Tibial nerve (tissue), 4 donors: ENCODE measurements at regions not wholly inside any gene's neighbourhood (a gene's known extent, or its start where the extent isn't known, plus 50 kb on each side); places are given as distances from the start of the nearest gene placed in this dataset.

Experiments
- DNase-seq, 2 donors: peaks; one replicate each; pipeline ENCODE4 v3.0.0-alpha.2; 2019; ENCODE audit warnings: low spot score in 2 of 2
- H3K27ac ChIP-seq, 4 donors: fragments of 200-600 bp; sonication (generic) in 3 of 4; one replicate each; pipeline ENCODE4 v1.5.1; 2017 to 2019; ENCODE audit warnings: mild to moderate bottlenecking in 1 of 4
- H3K27me3 ChIP-seq, 2 donors: fragments of 200-600 bp; sonication (generic) in 1 of 2; one replicate each; pipeline versions ENCODE4 v1.5.1 to v1.6.0; 2017 to 2019
- H3K36me3 ChIP-seq, 3 donors: fragments of 200-600 bp; sonication (generic); one replicate each; pipeline ENCODE4 v1.5.1; 2018 to 2019
- H3K4me1 ChIP-seq, 4 donors: fragments of 200-600 bp; sonication (generic) in 3 of 4; one replicate each; pipeline ENCODE4 v1.5.1; 2017 to 2019
- H3K4me3 ChIP-seq, 4 donors: fragments of 200-600 bp; sonication (generic) in 3 of 4; one replicate each; pipeline ENCODE4 v1.5.1; 2017 to 2019; ENCODE audit warnings: mild to moderate bottlenecking in 1 of 4, moderate library complexity in 1 of 4
- H3K9me3 ChIP-seq, 4 donors: fragments of 200-600 bp; sonication (generic) in 3 of 4; one replicate each; pipeline ENCODE4 v1.5.1; 2017 to 2019
- CTCF ChIP-seq, 5 experiments: fragments of 200-600 bp in 3 of 5; fragments of 450-650 bp in 2 of 5; sonication (generic) in 3 of 5; IDR thresholded peaks; one replicate each; pipeline ENCODE4 v1.5.1; 2016 to 2019; ENCODE audit warnings: antibody characterized with exemption in 5 of 5, mild to moderate bottlenecking in 3 of 5, moderate library complexity in 2 of 5
- EP300 ChIP-seq, 2 donors: sonication (generic); formaldehyde crosslinking; IDR thresholded peaks; one replicate each; pipeline ENCODE4 v1.6.1; 2017; ENCODE audit warnings: antibody characterized with exemption in 2 of 2, mild to moderate bottlenecking in 1 of 2
- POLR2A ChIP-seq, 2 donors: fragments of 450-650 bp; IDR thresholded peaks; one replicate each; pipeline ENCODE4 v1.6.1; 2017; ENCODE audit warnings: antibody characterized with exemption in 2 of 2, mild to moderate bottlenecking in 2 of 2, moderate library complexity in 2 of 2
- WGBS, 2 donors: methylation state at CpG; one replicate each; pipeline ENCODE4 v1.1.5; 2018; 5-methylcytosine and 5-hydroxymethylcytosine counted together

- H3K27ac ChIP-seq, result peak overlapping the region in 1 of 4 donors; percentile 51
- peaks cover 0 to 28% (median 6%) of the 10 kb centered on the region in 4 donors for H3K4me1 ChIP-seq
- no peak for DNase-seq
- WGBS, 2 donors, result 75 to 82% methylated on average over 5 of the region's 5 CpGs
- H3K9me3 ChIP-seq, result no peaks in the 10 kb centered on the region
- no peak for TF ChIP-seq POLR2A (IDR thresholded peaks at IDR 0.05)
- no peak for TF ChIP-seq CTCF (IDR thresholded peaks at IDR 0.05)
- TF ChIP-seq EP300 (IDR thresholded peaks at IDR 0.05), result no peak
- no peaks in the 10 kb centered on the region for H3K27me3 ChIP-seq
- H3K4me3 ChIP-seq, result no peak overlapping the region
- no peaks in the 10 kb centered on the region for H3K36me3 ChIP-seq
Measured at GRCh38 chr5:57407391-57407790, 75.2 kb downstream of the ACTBL2 start.

- WGBS, 2 donors, result 61 to 66% methylated on average over 2 of the region's 2 CpGs
- Histone ChIP-seq H3K27me3 (no peaks in the 10 kb centered on the region), H3K4me1 (peaks cover 0 to 28% (median 6%) of the 10 kb centered on the region in 4 donors), H3K36me3 (no peaks in the 10 kb centered on the region), H3K27ac (peak overlapping the region in 2 of 4 donors; percentile 34 to 61), H3K9me3 (no peaks in the 10 kb centered on the region), H3K4me3 (no peak overlapping the region)
- TF ChIP-seq EP300 (IDR thresholded peaks at IDR 0.05) (no peak), POLR2A (IDR thresholded peaks at IDR 0.05) (no peak), CTCF (IDR thresholded peaks at IDR 0.05) (no peak)
- DNase-seq, result no peak
Measured at GRCh38 chr5:57406641-57407040, 76.0 kb downstream of the ACTBL2 start.

- Histone ChIP-seq H3K4me3 (no peak overlapping the region), H3K9me3 (no peaks in the 10 kb centered on the region), H3K27me3 (no peaks in the 10 kb centered on the region), H3K27ac (peak overlapping the region in 2 of 4 donors; percentile 46 to 61), H3K36me3 (no peaks in the 10 kb centered on the region), H3K4me1 (peaks cover 0 to 28% (median 6%) of the 10 kb centered on the region in 4 donors)
- no peak for TF ChIP-seq CTCF (IDR thresholded peaks at IDR 0.05)
- peak; percentile 27 to 32 for TF ChIP-seq EP300 (IDR thresholded peaks at IDR 0.05)
- TF ChIP-seq POLR2A (IDR thresholded peaks at IDR 0.05), result no peak
- no peak for DNase-seq
Measured at GRCh38 chr5:57405984-57406383, 76.6 kb downstream of the ACTBL2 start.

- H3K4me3 ChIP-seq, result no peak overlapping the region
- no peaks in the 10 kb centered on the region for H3K27me3 ChIP-seq
- H3K4me1 ChIP-seq, result peaks cover 0 to 13% (median 2%) of the 10 kb centered on the region in 4 donors
- no peak for DNase-seq
- TF ChIP-seq POLR2A (IDR thresholded peaks at IDR 0.05) (no peak), CTCF (IDR thresholded peaks at IDR 0.05) (no peak), EP300 (IDR thresholded peaks at IDR 0.05) (no peak)
- 39 to 40% methylated on average over 3 of the region's 3 CpGs for WGBS, 2 donors
- H3K36me3 ChIP-seq, result no peaks in the 10 kb centered on the region
- H3K9me3 ChIP-seq, result no peaks in the 10 kb centered on the region
- H3K27ac ChIP-seq, result no peak overlapping the region
Measured at GRCh38 chr5:57402761-57403160, 79.8 kb downstream of the ACTBL2 start.

GRCh38 chr5:57402348-57402747 lies 80.3 kb downstream of the ACTBL2 start:
- Histone ChIP-seq H3K4me3 (no peak overlapping the region), H3K9me3 (no peaks in the 10 kb centered on the region), H3K4me1 (peaks cover 0 to 12% (median 2%) of the 10 kb centered on the region in 4 donors), H3K27me3 (no peaks in the 10 kb centered on the region), H3K27ac (no peak overlapping the region), H3K36me3 (no peaks in the 10 kb centered on the region)
- no peak for DNase-seq
- 72 to 73% methylated on average over 2 of the region's 2 CpGs for WGBS, 2 donors
- TF ChIP-seq CTCF (IDR thresholded peaks at IDR 0.05) (no peak), POLR2A (IDR thresholded peaks at IDR 0.05) (no peak), EP300 (IDR thresholded peaks at IDR 0.05) (no peak)
